ENCODE measurements at regions not wholly inside any gene's neighbourhood (a gene's known extent, or its start where the extent isn't known, plus 50 kb on each side); places are given as distances from the start of the nearest gene placed in this dataset.

GRCh38 chr16:80029761-80030481 lies 429.4 kb upstream of the MAF start:
- no peaks in the 10 kb centered on the region for H3K4me1 ChIP-seq (ENCODE audit: control insufficient read depth, low read length)
- no peaks in the 10 kb centered on the region for H3K79me2 ChIP-seq (ENCODE audit: control insufficient read depth, low read length)
- no peaks in the 10 kb centered on the region for H3K9me3 ChIP-seq (ENCODE audit: control insufficient read depth, insufficient read depth, low read length)
- TF ChIP-seq EZH2phosphoT487 (IDR thresholded peaks at IDR 0.05; ENCODE audit: borderline replicate concordance, low read length) (no peak), CTCF (IDR thresholded peaks at IDR 0.05; ENCODE audit: low read depth, low read length, poor library complexity, severe bottlenecking) (no peak)
- no peaks in the 10 kb centered on the region for H4K20me1 ChIP-seq (ENCODE audit: control insufficient read depth, insufficient read depth, low read depth, low read length)
- H3F3A ChIP-seq (ENCODE audit: control insufficient read depth, insufficient read depth) = no peaks in the 10 kb centered on the region
- H3K4me2 ChIP-seq (ENCODE audit: low read length) = no peak overlapping the region
- H3K4me3 ChIP-seq (ENCODE audit: low read length) = no peak overlapping the region
- no peak overlapping the region for H3K27ac ChIP-seq (ENCODE audit: low read depth, low read length)
- H3K36me3 ChIP-seq (ENCODE audit: control insufficient read depth, low read length) = no peaks in the 10 kb centered on the region
- H3K9me2 ChIP-seq (replicated peaks; ENCODE audit: control insufficient read depth, low read length) = no peaks in the 10 kb centered on the region
- no peaks in the 10 kb centered on the region for H3K27me3 ChIP-seq (ENCODE audit: control insufficient read depth, low read length)

DNA sequence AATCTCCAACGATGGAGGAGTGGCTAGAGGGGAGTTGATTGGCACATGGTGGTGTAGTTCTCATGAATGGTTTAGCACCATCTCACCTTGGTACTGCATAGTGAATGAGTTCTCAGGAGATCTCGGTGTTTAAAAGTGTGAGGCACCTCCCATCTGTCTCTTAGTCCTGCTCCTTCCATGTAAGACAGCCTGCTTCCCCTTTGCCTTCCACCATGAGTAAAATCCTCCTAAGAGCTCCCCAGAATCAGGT lies 428.8 kb upstream of the MAF start:
- Histone ChIP-seq H3K36me3 (ENCODE audit: control insufficient read depth, low read length) (no peaks in the 10 kb centered on the region), H3K9me3 (ENCODE audit: control insufficient read depth, insufficient read depth, low read length) (no peaks in the 10 kb centered on the region), H3F3A (ENCODE audit: control insufficient read depth, insufficient read depth) (no peaks in the 10 kb centered on the region), H3K4me2 (ENCODE audit: low read length) (no peak overlapping the region), H3K9me2 (replicated peaks; ENCODE audit: control insufficient read depth, low read length) (no peaks in the 10 kb centered on the region), H3K4me3 (ENCODE audit: low read length) (no peak overlapping the region), H3K27ac (ENCODE audit: low read depth, low read length) (no peak overlapping the region), H4K20me1 (ENCODE audit: control insufficient read depth, insufficient read depth, low read depth, low read length) (no peaks in the 10 kb centered on the region), H3K27me3 (ENCODE audit: control insufficient read depth, low read length) (no peaks in the 10 kb centered on the region), H3K79me2 (ENCODE audit: control insufficient read depth, low read length) (no peaks in the 10 kb centered on the region), H3K4me1 (ENCODE audit: control insufficient read depth, low read length) (no peaks in the 10 kb centered on the region)
- TF ChIP-seq EZH2phosphoT487 (IDR thresholded peaks at IDR 0.05; ENCODE audit: borderline replicate concordance, low read length) (no peak), CTCF (IDR thresholded peaks at IDR 0.05; ENCODE audit: low read depth, low read length, poor library complexity, severe bottlenecking) (no peak)

DNA sequence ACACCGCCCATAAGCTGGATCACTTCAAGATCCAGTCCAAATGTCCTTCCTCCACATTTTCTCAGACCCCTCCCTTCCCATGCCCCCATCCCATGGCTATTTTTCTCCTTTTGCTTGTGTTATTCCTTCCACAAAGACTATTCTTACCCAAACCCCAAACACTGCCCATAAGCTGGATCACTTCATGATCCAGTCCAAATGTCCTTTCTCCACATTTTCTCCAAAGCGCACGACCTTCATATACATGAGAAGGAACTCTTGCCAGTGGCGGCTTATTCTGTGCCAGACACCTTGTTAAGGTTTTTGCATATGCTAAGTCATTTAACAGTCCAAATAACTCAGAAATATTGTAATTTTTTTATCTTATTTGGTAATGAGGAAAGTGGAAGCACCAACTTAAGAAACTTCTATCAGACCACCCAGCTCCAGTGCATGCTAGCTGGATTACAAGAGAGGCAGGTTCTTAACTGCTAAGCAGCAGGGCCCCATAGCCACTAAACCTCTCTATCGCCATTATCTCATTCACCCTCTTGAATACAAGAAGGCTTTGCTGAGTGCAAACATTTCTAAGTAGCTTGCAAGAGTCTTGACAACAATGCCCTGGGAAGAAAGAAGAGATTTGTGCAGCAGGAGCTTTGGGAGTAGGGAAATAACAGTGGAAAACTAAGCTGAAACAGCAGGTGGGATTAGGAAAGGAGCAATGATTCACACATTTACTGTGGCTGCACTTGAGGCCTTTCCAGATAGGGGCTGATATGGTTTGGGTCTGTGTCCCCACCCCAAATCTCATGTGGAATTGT lies 428.2 kb upstream of the MAF start:
- Histone ChIP-seq H4K20me1 (ENCODE audit: control insufficient read depth, insufficient read depth, low read depth, low read length) (no peaks in the 10 kb centered on the region), H3K79me2 (ENCODE audit: control insufficient read depth, low read length) (no peaks in the 10 kb centered on the region)

More for the DNA sequence above, 428.2 kb upstream of the MAF start:
- Histone ChIP-seq H3K4me3 (ENCODE audit: low read length) (no peak overlapping the region), H3K9me2 (replicated peaks; ENCODE audit: control insufficient read depth, low read length) (no peaks in the 10 kb centered on the region), H3K4me2 (ENCODE audit: low read length) (no peak overlapping the region), H3F3A (ENCODE audit: control insufficient read depth, insufficient read depth) (no peaks in the 10 kb centered on the region), H3K9me3 (ENCODE audit: control insufficient read depth, insufficient read depth, low read length) (no peaks in the 10 kb centered on the region), H3K4me1 (ENCODE audit: control insufficient read depth, low read length) (no peaks in the 10 kb centered on the region), H3K27ac (ENCODE audit: low read depth, low read length) (no peak overlapping the region), H3K36me3 (ENCODE audit: control insufficient read depth, low read length) (no peaks in the 10 kb centered on the region), H3K27me3 (ENCODE audit: control insufficient read depth, low read length) (no peaks in the 10 kb centered on the region)
- TF ChIP-seq CTCF (IDR thresholded peaks at IDR 0.05; ENCODE audit: low read depth, low read length, poor library complexity, severe bottlenecking) (no peak), EZH2phosphoT487 (IDR thresholded peaks at IDR 0.05; ENCODE audit: borderline replicate concordance, low read length) (no peak)

All from DOHH2 (cell line).